Kidney epithelial cell (primary cell): ENCODE measurements at regions not wholly inside any gene's neighbourhood (a gene's known extent, or its start where the extent isn't known, plus 50 kb on each side); places are given as distances from the start of the nearest gene placed in this dataset.

Source experiments
- DNase-seq: peaks from one replicate; pipeline ENCODE4 v3.0.0-alpha.2; 2010; ENCODE audit warnings: low read depth
- H3K27me3 ChIP-seq: 2 replicates; pipeline ENCODE4 v1.6.0; 2011; ENCODE audit warnings: low read length; ENCODE audit not compliant: control insufficient read depth, insufficient read depth
- H3K36me3 ChIP-seq: 2 replicates; pipeline ENCODE4 v1.5.1; 2011; ENCODE audit warnings: low read length; ENCODE audit not compliant: control insufficient read depth, insufficient read depth
- H3K4me3 ChIP-seq: 2 replicates; pipeline ENCODE4 v1.5.1; 2011; ENCODE audit warnings: low read depth, mild to moderate bottlenecking, control low read depth, low read length
- CTCF ChIP-seq: IDR thresholded peaks from 2 replicates; pipeline ENCODE4 v1.5.1; 2011; ENCODE audit warnings: mild to moderate bottlenecking, moderate library complexity, low read length, control low read depth, inconsistent platforms; ENCODE audit not compliant: insufficient read depth, poor library complexity, severe bottlenecking

DNA sequence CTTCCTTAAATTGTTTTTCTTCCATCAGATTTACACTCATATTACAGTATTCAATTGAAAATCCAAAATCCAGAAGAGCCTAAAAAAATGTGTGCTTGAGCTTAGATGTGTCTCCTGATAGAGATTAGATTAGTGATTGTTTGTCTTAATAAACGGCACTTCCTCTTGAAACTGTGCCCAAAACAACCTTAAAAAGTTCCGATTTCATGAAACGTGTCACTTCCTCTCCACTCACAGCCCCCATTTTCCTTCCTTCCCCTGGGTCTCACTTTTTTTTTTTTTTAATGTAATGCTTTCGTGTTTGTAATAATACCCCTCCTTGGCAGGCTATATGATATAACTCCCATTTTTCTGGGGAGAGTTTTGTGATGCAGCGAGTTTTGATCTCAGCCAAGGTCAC lies 114.8 kb upstream of the ADO start:
- DNase-seq = no peak
- H3K36me3 ChIP-seq = no peaks in the 10 kb centered on the region
- TF ChIP-seq CTCF = no peak
- H3K4me3 ChIP-seq = no peak overlapping the region
- H3K27me3 ChIP-seq = no peaks in the 10 kb centered on the region

GRCh38 chr10:62690703-62691102 lies 113.8 kb upstream of the ADO start:
- Histone ChIP-seq H3K36me3 (no peaks in the 10 kb centered on the region), H3K4me3 (no peak overlapping the region), H3K27me3 (no peaks in the 10 kb centered on the region)
- DNase-seq = no peak
- TF ChIP-seq CTCF = no peak

DNA sequence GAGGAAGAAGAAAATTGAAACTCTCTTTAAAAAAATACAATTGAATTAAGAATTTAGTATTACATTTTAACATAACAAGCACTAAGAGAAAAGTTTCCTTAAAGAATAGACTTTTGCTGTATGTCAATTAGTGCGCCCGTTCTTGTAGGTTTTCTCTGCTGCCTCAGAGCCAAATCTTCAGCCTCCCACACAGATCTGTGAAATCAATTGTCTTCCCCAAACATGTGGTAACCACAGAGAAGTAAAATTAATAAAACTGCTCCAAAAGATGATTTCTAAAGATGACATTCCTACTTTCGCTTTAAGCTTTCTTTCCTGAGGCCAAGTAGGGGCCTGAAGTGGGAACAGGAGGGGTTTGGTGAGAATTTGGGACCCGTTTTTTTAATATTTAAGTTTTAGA lies 113.2 kb upstream of the ADO start:
- H3K4me3 ChIP-seq = no peak overlapping the region
- no peaks in the 10 kb centered on the region for H3K36me3 ChIP-seq
- DNase-seq = no peak
- H3K27me3 ChIP-seq = no peaks in the 10 kb centered on the region
- no peak for TF ChIP-seq CTCF

- no peak for DNase-seq
- TF ChIP-seq CTCF = no peak
Measured at GRCh38 chr10:62692085-62692484, 112.4 kb upstream of the ADO start.

GRCh38 chr10:62693306-62693705 lies 111.2 kb upstream of the ADO start:
- DNase-seq = no peak
- Histone ChIP-seq H3K27me3 (no peaks in the 10 kb centered on the region), H3K36me3 (no peaks in the 10 kb centered on the region), H3K4me3 (no peak overlapping the region)
- no peak for TF ChIP-seq CTCF

More at GRCh38 chr10:62692085-62692484, 112.4 kb upstream of the ADO start:
- Histone ChIP-seq H3K4me3 (no peak overlapping the region), H3K27me3 (no peaks in the 10 kb centered on the region), H3K36me3 (no peaks in the 10 kb centered on the region)

DNA sequence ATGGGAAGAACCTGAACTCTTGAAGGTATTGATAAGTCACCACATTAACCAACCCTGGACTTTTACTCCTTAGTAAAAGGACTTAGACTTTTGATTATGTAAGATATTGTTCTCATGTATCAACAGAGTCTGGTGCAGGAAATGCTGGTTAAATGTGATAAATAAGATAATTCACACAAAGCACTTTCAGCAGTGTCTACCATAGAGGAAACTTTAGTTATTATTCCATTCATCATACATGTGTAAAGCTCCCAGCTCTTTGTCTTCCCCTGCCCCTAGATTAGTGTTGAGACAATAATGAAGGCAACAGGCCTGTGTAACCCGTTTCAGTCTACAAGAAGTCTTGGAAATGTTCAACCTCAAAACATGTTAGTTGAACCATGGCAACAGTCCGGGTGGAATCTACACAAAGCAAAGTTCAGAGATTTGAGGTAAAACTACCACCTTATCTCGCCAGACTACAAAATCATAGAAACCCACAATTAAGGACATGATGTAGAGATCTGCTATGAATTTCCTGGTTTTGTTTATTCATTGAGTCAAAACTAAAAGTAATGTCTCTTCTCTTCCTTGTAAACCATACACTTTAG lies 109.9 kb upstream of the ADO start:
- Histone ChIP-seq H3K4me3 (no peak overlapping the region), H3K36me3 (no peaks in the 10 kb centered on the region), H3K27me3 (no peaks in the 10 kb centered on the region)
- DNase-seq = no peak
- TF ChIP-seq CTCF = no peak
